Vagina (tissue), 2 donors: ENCODE measurements at regions not wholly inside any gene's neighbourhood (a gene's known extent, or its start where the extent isn't known, plus 50 kb on each side); places are given as distances from the start of the nearest gene placed in this dataset.

Experiments
- POLR2AphosphoS5 ChIP-seq, 2 donors: sonication (generic); formaldehyde crosslinking; IDR thresholded peaks; one replicate each; pipeline ENCODE4 v1.9.0; 2017; ENCODE audit warnings: antibody characterized with exemption in 2 of 2, mild to moderate bottlenecking in 2 of 2, low read depth in 1 of 2; ENCODE audit not compliant: insufficient read depth in 1 of 2
- TF ChIP-seq, protein P1 (sequence below), 3 experiments: fragments of 450-650 bp in 2 of 3; fragments of 200-600 bp in 1 of 3; sonication (generic) in 1 of 3; IDR thresholded peaks; one replicate each; pipeline ENCODE4 v1.5.1; 2017 to 2019; ENCODE audit warnings: antibody characterized with exemption in 3 of 3, mild to moderate bottlenecking in 2 of 3, moderate library complexity in 2 of 3

DNA sequence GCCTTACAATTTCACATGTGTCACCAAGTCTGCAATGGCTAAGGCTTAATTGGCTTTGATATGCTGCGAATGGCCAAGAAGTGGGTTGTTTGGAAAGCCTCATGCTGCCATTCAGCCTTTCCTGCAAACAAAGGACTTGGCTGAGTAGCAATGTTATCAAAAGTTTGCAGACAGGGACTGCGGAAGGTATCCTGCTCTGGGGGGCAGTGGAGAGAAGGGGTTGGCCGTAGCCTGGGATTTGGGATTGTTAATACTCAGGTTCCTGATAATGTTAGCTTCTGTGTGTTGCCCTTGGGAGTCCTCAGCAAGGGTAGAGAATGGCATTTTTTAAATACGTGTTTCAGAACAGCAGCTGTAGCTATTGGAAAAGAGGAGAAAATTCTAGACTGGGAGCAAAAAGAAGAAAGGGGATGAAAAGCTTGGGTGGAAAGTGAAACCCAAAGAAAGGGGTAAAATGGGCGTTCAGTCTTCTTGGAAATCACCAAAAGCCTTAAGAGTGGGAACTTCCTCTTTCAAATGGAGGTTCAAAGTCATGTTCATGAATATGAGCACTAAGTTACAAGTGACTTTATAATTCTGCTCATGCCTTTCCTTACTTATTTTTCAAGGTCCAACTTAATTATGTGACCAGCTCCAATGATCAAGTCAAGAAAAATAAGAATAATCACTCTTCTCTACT is 325.1 kb downstream of the RNF144A start:
- TF ChIP-seq, protein P1, sequence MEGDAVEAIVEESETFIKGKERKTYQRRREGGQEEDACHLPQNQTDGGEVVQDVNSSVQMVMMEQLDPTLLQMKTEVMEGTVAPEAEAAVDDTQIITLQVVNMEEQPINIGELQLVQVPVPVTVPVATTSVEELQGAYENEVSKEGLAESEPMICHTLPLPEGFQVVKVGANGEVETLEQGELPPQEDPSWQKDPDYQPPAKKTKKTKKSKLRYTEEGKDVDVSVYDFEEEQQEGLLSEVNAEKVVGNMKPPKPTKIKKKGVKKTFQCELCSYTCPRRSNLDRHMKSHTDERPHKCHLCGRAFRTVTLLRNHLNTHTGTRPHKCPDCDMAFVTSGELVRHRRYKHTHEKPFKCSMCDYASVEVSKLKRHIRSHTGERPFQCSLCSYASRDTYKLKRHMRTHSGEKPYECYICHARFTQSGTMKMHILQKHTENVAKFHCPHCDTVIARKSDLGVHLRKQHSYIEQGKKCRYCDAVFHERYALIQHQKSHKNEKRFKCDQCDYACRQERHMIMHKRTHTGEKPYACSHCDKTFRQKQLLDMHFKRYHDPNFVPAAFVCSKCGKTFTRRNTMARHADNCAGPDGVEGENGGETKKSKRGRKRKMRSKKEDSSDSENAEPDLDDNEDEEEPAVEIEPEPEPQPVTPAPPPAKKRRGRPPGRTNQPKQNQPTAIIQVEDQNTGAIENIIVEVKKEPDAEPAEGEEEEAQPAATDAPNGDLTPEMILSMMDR (IDR thresholded peaks at IDR 0.05), result no peak
- no peak for TF ChIP-seq POLR2AphosphoS5 (IDR thresholded peaks at IDR 0.05; ENCODE audit: insufficient read depth in 1 of 2, low read depth in 1 of 2)
